ENCODE measurements at regions not wholly inside any gene's neighbourhood (a gene's known extent, or its start where the extent isn't known, plus 50 kb on each side); places are given as distances from the start of the nearest gene placed in this dataset.

DNA sequence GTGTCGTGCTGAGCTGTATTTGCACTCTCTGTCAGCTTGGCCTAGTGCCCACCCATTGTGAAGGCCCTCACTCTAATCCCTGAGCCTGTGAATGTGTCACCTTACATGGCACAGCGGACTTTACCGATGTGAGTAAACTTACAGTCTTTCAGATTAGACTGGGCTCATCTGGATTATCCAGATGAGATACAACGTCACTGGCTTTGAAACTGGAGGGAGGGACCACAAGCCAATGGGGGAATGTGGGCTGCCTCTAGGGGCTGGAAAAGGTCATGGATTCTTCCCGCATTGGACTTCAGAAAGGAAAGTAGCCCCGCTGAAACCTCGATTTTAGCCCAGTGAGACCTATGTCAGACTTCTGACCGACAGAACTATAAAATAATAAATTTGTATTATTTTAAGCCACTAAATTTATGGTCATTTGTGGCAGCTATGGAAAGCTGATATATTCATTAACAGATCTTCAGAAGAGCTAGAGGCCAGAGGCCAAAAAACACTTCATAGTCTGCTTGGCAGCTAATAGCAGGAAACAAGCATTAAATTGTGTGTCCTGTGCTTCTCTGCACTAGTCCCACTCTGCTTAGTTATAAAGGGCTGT lies 139.0 kb upstream of the GAS1 start:
- peak; percentile 5 for DNase-seq

DNA sequence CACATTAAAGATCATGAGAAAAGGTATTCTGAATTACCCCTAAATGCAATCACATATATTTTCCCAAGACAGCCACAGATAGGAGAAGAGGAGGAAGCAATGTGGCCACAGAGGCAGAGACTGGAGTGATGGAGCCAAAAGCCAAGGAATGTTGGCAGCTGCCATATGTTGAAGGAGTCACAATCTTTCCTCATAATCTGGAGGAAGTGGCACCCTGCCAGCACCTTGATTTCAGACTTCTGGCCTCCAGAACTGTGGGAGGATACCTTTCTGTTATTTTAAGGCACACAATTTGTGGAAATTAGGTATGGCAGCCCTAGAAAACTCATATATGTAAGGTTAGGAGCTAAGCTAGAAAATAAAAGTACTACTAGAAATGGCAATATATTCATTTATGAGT lies 139.9 kb upstream of the GAS1 start:
- DNase-seq, result no peak

DNA sequence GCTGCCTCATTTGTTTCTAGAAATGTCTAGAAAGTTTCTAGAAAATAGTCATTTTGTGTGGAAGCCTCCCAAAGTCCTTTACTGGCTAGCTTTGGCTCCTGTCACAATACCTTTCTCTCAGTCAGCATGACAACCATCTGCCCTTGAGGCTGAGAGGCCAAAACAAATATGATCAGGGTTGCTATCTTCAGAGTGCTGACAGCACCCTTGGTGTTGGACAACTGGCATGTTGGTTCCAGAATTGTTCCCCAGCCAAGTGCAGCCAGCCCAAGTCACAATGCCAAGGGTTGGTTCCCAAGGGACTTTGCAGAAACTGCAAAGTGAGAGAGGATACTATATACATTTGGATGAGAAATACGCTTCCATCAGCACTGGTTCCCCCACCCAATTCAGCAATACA lies 140.9 kb upstream of the GAS1 start:
- no peak for DNase-seq

DNA sequence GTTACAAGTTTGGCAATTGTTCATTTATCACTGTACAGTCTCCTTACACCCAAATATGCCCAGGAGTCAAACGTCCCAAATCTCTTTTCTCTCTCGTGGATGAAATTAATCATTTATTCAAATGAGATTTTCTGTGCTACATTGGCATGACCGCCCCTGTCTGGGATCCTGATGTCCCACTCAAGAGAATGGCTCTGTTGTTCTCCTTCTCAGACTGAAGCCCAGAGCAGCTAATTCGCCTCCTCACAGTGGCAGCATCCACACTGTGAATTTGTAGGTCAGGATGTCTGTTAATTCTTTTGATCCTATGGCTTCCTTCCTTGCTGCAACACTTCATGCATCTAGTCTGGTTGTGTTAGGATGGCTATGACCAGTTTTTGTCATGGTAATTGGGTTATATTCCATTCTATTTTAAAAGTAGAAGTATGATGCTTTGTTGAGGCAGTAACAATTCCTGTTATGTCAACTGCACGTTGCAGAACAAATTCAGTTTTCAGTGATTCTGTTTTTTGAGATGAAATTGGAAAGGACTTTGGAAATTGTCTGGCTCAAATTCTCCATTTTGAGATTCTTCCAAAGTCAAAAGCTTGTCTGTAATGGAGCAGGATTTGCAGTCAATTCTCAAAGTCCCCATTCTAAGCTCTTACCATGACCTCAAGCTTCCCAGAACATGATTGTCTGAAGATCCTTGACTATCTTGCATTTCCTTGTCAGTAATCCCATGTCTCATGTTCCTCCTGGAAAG lies 141.5 kb upstream of the GAS1 start:
- no peak for DNase-seq

DNA sequence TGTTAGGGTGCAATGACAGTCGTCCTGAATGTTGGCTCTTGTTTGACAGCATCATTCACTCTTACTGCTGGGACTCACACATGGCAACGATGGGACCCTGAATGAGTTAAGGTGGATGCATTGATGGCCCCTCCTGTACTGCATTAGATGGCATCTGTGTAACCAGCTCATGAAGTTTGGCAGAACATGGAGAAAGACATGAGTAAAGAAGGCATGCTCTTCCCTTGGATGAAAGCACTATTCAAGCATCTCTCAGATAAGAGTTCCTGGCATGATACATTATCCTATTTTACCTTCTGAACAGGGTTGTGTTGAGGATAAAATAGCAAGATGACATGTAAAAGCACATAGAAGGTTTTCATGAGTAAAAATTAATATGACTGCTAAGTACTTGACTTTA lies 142.2 kb upstream of the GAS1 start:
- no peak for DNase-seq

DNA sequence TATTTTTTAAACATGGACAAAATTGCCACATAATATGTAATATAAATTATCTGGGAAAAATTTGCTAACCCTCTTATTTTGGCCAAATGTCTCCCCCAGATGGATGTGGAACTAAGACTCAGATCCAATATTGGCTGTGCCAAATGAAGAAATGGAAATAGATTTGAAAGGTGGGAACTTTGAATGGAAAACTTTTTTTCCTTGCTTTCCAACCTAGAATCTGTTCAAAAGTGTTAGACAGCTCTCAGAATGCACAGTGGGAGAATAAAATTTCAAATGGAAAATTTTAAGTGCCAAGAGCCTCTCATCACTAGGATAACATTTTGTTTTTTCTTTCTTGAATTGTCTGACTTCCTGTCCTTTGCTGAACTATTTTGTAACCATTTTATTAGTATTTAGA lies 142.6 kb upstream of the GAS1 start:
- DNase-seq, result no peak

DNA sequence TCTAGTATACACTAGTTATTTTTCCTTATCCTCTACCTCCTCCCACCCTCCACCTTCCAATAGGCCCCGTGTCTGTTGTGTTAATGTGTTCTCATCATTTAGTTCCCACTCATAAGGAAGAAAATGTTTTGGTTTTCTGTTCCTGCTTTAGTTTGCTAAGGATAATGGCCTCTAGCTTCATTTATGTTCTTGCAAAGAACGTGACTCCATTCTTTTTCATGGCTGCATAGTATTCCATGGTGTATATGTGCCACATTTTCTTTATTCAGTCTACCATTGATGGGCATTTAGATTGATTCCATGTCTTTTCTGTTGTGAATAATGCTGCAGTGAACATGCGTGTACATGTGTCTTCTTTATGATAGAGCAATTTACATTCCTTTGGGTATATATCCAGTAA lies 146.5 kb upstream of the GAS1 start:
- no peak for DNase-seq

DNA sequence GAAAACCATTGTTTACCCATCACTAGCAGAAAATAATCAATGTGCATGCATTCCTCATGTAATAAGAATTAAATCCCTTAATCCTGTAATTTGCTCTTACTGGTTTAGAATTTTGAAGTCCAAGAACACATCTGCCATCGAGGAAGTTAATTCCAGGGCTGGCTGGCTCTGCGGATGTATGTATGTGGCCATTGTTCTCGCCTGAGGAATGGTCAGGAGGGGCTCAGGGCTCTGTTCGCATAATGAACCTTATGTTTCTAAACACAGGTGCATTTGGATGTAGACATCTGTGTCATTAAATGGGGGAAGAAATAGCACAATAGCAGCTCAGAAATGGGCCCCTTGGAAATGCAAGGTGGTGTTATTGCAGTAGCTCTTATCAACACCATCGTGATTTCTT lies 148.6 kb upstream of the GAS1 start:
- no peak for DNase-seq

DNA sequence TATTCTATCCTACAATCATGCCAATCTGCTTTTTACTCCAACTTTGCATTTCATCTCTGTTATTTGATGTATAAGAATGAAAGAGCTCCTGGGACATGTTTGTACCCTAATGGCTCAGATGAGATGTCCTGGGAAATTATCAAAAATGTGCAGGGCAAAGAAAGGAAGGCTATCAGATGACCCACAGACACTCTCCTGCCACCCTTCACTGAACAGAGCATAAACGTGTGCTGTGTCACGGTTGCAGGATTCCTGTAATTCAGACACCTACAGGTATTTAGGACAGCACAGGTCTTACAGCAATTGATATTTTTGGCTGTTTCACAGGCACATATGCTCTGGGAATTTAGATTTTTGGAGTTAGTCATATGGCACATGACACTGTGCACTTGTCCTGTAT lies 149.2 kb upstream of the GAS1 start:
- DNase-seq, result no peak

DNA sequence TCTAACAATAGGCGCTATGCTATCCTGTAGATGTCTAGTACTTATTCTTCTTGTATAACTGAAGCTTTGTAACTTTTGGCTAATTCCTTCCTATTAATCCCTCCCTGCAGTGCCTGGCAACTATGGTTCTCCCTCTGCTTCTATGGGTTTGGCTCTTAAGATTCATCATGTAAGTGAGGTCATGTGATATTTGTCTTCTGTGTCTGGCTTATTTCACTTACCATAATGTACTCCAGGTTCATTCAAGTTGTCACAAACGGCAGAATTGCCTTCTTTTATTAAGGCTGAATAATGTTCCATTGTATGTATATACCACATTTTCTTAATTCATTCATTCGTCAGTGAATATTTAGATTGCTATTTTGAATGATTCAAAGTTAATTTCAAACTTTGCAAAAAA lies 149.9 kb upstream of the GAS1 start:
- DNase-seq, result no peak

DNA sequence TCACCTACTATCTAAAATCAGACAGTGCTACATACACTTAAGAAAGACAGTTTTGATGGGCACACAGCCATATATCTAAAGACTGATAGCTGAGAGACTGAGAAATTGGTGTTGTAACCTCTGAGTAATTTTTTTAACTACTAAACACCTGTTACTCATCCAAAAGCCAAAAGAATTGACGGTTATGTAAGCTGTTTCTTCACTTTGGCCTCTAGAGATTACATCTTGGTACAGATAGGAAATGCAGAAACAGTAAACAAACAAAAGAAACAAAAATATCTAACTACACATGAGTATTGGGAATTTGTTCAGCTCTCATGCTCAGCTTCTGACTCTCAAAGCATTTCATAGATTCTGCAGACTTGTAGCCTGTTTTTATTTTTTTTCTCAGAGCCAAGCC lies 152.1 kb upstream of the GAS1 start:
- no peak for DNase-seq

DNA sequence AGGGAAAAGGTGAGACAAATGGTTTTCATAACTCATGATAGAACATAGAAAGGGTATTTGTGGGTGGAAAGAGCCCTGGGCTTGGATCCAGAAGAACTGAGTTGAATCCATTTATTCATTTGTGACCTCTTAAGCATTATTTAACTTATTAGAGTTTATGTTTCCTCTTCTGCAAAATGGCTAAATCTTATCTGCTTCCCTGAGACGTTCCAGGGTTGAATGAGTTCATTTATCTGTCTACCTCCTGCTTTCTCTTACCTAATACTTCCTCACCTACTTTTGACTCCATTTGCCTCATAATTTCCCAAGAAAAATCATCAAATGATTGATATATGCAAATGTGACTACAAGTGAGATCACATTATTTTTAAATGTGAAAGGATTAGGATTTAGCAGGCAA lies 152.7 kb upstream of the GAS1 start:
- no peak for DNase-seq

DNA sequence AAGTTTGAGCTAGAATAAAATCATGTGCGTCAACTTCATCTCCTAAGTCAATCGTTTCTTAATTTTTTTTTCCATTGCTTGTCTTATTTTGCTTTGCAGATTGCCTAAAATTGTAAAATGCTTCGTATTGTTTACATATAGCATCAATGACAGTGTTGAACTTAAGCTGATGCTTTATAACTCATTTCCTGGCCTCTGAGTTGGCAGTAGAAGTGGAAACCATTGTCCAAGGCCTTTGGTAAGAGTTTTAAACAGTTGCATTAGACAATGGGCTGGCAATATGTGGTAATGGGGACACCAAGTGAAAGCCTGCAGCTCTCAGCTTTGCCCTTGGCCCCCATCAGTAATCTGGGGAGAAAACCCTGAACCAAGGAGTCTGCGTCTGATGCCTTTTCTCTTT lies 154.8 kb upstream of the GAS1 start:
- DNase-seq, result no peak

DNA sequence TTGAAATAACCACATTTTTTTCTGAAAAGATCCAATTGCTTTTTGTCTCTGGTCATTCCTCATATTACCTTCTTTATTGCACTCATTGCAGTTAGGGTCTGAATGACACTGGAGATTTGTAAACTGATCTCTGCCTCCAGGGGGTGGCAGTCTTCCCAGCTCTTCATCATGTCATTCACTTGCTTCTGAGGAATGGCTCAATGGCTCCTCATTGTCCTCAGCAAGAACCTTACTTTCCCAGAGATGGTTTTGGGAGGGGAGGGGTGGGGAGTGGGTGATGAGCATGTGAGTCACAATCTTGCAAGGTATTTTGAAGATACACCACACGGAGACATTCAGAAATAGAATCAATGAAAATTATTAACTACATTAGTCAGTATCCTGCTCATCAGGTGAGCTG lies 159.8 kb upstream of the GAS1 start:
- DNase-seq, result no peak

DNA sequence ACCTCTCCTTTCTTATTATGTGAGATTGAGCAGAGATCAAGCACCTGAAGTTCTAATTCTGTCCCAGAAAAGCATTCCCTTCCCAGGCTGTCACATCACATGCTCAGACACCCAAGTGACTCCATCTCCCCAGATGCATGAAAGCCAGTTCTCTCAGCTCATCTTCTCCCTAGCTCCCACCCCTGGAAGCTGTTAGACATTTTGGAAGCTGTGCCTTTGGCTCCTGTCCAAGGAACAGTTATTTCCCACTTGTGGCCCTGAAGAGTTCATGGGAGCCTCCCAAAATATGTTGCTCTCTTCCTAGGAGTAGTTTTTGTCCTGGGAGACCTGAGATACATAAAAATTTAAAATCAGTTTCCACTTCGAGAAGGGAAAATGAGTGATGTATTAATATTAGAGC lies 161.4 kb upstream of the GAS1 start:
- DNase-seq, result no peak

DNA sequence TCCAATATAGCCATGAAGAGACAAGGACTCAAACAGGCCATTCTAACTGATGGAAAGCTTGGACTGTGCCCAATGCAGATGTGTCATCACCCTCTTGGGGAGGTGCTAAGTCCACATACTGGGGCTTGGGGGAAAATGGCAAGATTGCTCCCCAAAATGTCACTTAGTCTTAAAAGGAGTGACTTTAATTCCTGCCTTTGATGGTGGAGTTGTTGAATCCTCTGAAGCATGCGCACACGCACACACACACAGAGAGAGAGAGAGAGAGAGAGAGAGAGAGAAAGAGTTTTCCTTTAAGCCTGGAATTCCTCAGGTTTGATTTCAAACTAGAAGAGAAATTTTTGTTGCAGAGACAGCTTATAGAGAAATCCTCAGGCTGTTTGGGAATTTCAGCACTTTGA lies 161.9 kb upstream of the GAS1 start:
- no peak for DNase-seq

DNA sequence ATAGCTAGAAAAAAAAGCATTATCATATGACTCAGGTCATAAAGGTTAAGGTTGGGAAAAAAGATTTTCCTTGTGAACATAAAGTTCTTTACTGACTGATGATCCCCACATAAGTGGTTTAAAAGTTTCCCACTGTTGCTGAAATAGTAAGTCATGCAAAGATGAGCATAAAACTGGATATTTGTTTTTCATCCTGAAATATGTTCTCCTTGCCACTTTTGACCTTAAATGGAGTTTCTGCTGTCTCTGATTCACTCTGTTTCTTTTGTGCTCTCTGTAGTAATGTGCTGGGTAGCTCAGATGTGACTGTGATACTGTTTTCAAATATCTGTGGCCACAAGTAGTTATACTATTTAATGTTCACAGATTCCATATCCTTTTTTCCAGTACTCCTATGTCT lies 162.5 kb upstream of the GAS1 start:
- no peak for DNase-seq

DNA sequence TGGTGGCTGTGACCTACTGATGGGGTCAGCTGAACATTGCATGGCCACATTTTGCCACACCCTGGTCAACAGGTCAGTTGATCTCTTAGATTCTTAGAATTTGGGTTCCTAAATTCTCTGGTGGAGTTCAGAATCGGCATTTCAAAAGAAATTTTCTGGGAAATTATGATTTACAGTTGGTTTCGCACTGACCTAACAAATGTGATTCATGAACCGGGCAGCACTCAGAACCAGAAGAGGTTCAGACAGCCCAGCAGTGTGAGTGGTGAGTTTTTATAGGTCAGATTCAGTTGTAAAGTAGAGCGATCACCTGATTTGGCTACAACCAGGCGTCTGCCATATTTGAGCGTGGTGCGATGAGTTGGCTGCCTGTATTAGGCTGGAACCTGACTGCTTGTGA lies 163.7 kb upstream of the GAS1 start:
- no peak for DNase-seq

DNA sequence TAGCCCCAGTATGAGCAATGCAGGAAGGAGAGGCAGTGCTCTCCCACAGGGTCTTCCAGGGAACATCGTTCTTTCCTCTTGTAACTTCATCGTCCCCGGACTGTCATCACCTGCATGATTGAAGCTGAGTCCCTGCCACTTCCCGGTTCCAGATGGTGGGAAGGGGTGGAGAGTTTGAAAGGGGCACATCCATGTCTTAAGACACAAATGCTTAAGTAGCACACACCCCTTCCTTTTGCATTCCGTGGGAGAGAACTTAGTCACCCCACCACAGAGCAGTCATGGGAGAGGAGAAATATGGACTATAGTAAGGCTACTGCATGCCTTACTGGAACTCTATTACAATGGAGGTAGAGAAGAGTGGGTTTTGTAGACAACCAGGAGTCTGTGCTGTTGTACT lies 165.3 kb upstream of the GAS1 start:
- DNase-seq, result no peak

DNA sequence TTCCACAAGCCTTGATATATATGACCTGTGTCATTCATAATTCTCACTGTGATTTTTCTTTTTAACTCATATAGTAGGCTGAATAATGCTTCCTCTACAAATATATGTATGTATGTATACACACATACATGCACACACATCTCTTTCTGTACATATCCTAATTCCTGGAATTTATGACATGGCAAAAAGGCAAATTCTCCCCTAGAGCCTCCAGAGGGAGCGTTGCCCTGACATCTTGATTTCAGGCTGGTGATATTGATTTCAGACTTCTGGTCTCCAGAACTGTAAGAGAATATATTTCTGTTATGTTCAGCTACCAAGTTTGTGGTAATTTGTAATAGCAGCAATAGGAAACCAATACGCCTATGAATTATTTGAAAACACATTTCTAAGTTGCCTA lies 166.6 kb upstream of the GAS1 start:
- DNase-seq, result no peak

DNA sequence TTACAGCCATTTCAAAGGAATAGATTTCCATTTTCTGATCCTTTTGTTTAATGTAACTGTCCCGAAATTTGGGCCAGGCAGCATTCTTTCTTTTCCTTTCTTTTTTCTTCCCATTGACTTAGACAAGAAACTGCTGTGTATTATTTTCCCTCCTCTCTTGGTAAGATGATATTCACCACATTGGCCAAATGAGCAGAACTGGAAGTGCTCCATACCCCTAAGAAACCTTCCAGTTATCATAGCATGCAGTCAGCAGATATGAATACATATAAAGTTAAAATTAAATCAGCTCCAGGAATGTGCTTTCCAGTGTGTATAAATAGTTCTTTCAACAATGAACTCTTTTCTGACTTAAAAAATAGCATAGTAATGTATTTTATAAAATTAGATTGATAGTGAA lies 168.5 kb upstream of the GAS1 start:
- DNase-seq, result no peak

DNA sequence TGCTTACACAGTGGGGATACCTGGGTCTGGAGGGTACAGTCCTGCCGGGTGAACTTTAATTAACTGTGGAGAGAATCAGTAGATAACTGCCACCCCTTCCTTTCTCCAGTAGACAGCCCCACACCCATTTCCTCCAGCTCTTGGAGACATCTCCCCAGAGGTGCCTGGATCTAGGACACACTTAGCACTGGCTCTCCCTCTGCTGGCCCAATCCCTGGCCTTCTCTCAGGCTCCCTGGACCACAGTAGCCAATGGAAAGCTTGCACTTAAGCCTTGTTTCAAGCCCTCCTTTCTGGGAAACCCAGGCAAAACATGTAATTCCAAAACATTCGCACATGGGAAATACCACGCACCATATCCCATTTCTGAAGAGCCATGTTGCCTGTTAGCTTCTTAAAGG lies 169.2 kb upstream of the GAS1 start:
- no peak for DNase-seq

DNA sequence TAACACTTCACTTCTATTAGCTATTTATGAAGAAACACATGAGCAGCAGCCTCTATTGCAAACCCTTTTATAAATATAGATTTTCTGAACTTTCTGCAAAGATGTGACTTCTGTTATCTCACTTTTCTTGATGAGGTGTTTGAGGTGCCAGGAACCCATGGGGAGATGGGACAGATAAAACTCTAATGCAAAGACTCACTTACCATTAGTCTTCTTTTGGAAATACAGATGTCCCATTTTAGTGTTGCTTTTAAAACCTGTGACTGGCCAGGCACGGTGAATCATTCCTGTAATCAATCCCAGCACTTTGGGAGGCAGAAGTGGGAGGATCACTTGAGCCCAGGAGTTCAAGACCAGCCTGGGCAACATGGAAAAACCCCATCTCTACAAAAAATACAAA lies 171.3 kb upstream of the GAS1 start:
- DNase-seq, result no peak

DNA sequence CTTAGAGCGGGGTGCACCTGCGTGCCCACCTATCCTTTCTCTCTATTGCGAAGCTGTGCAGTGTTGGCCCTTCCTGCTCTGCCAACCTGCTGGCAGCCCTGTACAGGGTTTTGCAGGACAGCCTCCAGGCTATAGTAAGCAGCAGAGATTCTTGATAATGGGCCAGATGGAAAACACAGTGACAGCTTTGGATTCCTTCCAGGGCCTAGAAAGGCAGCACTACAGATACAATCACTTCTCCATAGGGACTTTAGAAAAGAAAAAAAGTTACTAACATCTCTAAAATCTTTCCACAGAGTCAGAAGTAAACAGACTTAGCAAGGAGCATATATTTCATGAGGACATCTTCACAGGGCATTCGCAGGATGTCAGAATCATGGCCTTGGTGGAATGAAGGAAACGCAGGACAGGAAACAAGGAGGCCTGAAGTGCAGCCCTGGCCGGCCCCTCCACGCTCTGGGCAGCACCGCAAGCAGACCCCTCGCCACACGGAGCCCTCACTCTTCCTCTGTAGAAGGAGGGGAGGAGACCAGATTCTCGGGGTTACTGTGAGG lies 172.1 kb upstream of the GAS1 start:
- no peak for DNase-seq

DNA sequence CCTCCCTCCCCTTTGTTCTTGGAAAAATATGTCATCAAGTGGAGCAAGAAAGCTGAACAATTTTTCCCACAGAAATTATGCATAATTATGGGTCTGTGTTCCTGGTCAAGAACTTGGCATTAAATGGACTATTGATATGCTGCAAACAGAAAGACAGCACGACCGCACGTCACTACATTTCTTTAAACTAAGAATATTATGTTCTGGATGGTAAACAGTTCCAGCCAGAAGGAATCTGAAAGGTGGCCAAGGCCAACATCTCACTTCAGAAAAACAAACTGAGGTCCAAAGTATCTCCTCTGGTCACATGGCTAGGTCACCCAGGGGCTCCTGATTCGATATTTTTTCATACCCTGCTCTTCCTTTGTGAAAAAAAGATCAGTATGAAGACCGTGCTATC lies 173.3 kb upstream of the GAS1 start:
- no peak for DNase-seq
